Activated CD4-positive, alpha-beta T cell treated with anti-CD3 and anti-CD28 coated beads for 36 hours (primary cell): ENCODE measurements at regions not wholly inside any gene's neighbourhood (a gene's known extent, or its start where the extent isn't known, plus 50 kb on each side); places are given as distances from the start of the nearest gene placed in this dataset.

Experiments
- ATAC-seq: fragments of 200-7000 bp; cut with Tn5 transposase; one replicate; pipeline ENCODE4 v1.10.0; 2021; ENCODE audit warnings: mild to moderate bottlenecking, moderate library complexity
- CTCF ChIA-PET: fragments of 350-600 bp; sonication (Branson Sonifier 250); formaldehyde crosslinking; loops from one replicate; lab custom pipeline; 2021; ENCODE audit warnings: antibody characterized with exemption; lab: Charles Lee
- POLR2A ChIA-PET: fragments of 350-600 bp; sonication (Branson Sonifier 250); formaldehyde crosslinking; loops from one replicate; lab custom pipeline; 2021; ENCODE audit warnings: antibody characterized with exemption, inconsistent platforms; lab: Charles Lee
- DNase-seq: peaks from one replicate; pipeline ENCODE4 v3.0.0-alpha.2; 2020
- H3K27ac Mint-ChIP-seq: one replicate; pipeline ENCODE4 v1.8.0; 2021; ENCODE audit warnings: mixed read lengths
- H3K27me3 Mint-ChIP-seq: one replicate; pipeline ENCODE4 v1.8.0; 2021; ENCODE audit warnings: mixed read lengths
- H3K36me3 Mint-ChIP-seq: one replicate; pipeline ENCODE4 v1.8.0; 2021; ENCODE audit warnings: low read depth, mixed read lengths
- H3K4me1 Mint-ChIP-seq: one replicate; pipeline ENCODE4 v1.8.0; 2021; ENCODE audit warnings: mixed read lengths
- H3K4me3 Mint-ChIP-seq: one replicate; pipeline ENCODE4 v1.8.0; 2021; ENCODE audit warnings: mild to moderate bottlenecking, moderate library complexity, mixed read lengths
- H3K9me3 Mint-ChIP-seq: one replicate; pipeline ENCODE4 v1.8.0; 2021; ENCODE audit warnings: low read depth, mixed read lengths
- intact Hi-C, 2 experiments: fragments of 100-400 bp; cut with DNase I in 1 of 2; cut with micrococcal nuclease in 1 of 2; formaldehyde crosslinking; loops; one replicate each; pipeline versions ENCODE4 v1.14.2 to v1.15.1; 2022 to 2024; cut with DNase I, micrococcal nuclease

DNA sequence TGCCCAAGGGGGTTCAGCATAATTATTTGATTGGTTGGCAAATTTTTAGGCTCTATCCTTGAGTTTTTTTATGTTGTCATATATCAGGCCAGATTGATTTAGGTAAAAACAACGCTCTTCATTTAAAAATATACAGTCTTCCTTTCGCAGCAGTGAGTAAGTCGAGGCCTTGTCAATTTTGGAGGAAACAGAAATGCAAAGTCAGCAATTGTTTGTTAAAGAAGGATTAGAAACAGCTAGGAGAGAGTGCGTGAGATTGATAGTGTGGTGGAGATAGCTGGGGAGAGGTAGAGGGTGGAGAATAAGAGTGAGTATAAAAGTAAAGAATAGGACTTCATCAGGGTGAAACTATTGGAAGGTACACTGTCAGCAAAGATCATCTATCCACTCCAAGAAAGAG, 830.8 kb downstream of the LUZP2 start:
- ATAC-seq (no peak), DNase-seq (no peak)
- ChIA-PET CTCF (no interaction called here), POLR2A (no interaction called here)
- peaks cover 2% of the 10 kb centered on the region for H3K9me3 Mint-ChIP-seq
- no peak overlapping the region for H3K27ac Mint-ChIP-seq
- H3K27me3 Mint-ChIP-seq: no peaks in the 10 kb centered on the region
- no peak overlapping the region for H3K4me3 Mint-ChIP-seq
- H3K36me3 Mint-ChIP-seq: no peaks in the 10 kb centered on the region
- intact Hi-C loops: no loop called here
- no peaks in the 10 kb centered on the region for H3K4me1 Mint-ChIP-seq

DNA sequence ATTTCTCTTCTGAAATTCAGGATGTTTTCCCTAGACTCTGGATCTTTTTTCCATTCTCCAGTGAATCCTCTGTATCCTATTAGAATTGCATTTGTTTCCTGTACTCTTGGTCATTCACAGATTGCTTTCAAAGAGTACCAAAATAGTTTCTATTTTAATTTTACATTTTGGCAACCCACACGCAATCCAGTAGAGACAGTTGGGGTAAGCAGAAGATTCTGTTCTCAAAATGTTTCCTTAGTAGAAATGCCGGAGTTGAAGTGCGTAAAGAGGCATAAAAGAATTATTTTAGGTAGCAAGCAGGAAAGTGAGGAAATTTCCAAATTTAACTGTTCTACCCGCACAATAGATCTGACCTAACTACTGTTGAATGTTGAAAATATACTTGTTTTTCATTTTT, 842.4 kb downstream of the LUZP2 start:
- Mint-ChIP-seq H3K27me3 (no peaks in the 10 kb centered on the region), H3K36me3 (no peaks in the 10 kb centered on the region), H3K4me3 (no peak overlapping the region), H3K27ac (no peak overlapping the region), H3K9me3 (peaks cover 4% of the 10 kb centered on the region), H3K4me1 (no peaks in the 10 kb centered on the region)
- ChIA-PET POLR2A (no interaction called here), CTCF (no interaction called here)
- no peak for DNase-seq
- intact Hi-C loops: no loop called here
- no peak for ATAC-seq

DNA sequence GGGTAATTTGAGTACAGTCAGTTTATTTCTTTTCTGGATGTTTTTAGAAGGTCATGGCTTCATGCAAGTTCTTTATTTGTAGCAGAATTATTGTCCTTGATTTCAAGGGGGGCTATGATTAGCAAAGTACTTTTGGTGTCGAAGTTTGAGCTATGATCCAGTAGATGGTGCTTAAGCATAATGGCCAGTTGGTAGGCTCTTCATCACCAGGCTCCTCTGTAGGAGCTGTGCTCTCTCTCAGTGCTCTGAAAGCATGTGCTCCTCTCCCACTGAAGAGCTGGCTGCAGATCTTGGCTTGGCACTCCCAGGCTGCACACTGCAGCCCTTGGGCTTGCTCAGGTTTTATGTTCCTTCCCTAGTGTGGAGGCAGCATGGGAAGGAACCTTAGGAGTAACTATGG, 852.7 kb downstream of the LUZP2 start:
- Mint-ChIP-seq H3K4me1 (no peaks in the 10 kb centered on the region), H3K9me3 (peaks cover 8% of the 10 kb centered on the region), H3K27ac (no peak overlapping the region), H3K36me3 (no peaks in the 10 kb centered on the region), H3K27me3 (no peaks in the 10 kb centered on the region), H3K4me3 (no peak overlapping the region)
- ChIA-PET POLR2A (no interaction called here), CTCF (interaction anchor here (0.7 kb wide), 1 partner anchor 8 kb away, joined by 3 read pairs; no protein-coding TSS in a partner anchor)
- intact Hi-C loops: no loop called here
- ATAC-seq (no peak), DNase-seq (no peak)

DNA sequence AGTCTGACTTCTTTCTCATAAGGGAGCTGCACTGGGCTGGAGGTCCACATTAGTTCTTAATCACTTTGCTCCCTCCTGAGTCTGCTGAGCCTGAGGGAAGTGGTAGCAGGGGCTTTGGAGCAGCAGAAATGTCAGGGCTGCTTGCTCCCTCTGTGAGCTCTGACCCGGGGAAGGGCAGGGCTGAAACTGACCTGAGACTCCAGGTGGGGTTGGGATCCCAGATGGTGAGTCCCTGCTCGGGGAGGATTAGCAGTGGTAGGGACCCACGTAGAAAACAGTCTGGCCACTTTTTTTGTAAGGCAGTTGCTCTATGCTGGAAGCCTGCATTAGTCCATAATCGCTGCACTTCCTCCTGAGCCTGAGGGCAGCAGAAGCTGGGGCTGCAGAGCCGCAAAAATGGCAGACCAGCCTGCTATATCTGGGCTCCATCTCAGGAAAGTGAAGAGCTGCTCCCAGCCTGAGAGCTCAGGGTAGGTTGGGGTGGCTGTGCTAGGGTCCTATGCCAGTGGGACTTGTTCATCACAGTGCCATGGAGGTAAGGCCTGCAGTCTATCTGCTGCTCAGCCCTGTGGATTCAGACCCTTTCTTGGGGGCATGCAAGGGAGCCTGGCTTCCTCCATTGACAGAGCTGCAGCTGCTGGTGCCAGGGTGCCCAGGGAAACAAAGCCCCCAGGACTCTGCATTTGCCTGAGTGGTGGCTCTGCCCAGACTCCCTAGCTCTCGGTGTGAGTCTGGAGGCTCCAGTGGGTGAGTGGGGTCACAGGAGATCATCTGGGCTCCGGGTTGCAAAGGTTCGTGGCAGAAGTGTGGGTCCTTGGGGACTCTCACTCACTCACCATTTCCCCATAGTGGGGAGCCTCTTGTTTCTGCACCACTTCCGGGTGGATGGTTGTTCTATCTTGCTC, 854.3 kb downstream of the LUZP2 start:
- Mint-ChIP-seq H3K27ac (no peak overlapping the region), H3K36me3 (no peaks in the 10 kb centered on the region), H3K4me3 (no peak overlapping the region), H3K9me3 (peaks cover 6% of the 10 kb centered on the region), H3K27me3 (no peaks in the 10 kb centered on the region), H3K4me1 (no peaks in the 10 kb centered on the region)
- intact Hi-C loops: no loop called here
- no peak for DNase-seq
- ChIA-PET POLR2A (no interaction called here), CTCF (no interaction called here)
- no peak for ATAC-seq

DNA sequence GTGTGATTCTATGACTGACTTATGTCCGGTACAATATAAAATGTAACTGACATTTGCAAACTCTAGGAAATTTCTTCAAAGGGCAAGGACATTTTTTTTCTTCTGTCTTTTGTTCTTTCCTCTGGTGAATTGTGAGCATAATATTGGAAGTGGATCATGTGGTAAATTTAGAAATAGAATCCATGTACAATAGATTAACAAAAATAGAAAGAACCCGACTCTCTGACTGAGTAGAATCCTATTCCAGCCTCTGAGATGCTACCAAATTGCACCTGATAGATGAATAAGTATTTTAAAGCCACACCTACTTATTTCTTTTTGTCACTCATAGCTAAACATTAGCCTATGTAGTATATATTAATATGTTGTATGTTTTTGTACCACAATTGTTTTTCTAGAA, 860.3 kb downstream of the LUZP2 start:
- Mint-ChIP-seq H3K9me3 (peaks cover 2% of the 10 kb centered on the region), H3K4me3 (no peak overlapping the region), H3K4me1 (no peaks in the 10 kb centered on the region), H3K27ac (no peak overlapping the region), H3K27me3 (no peaks in the 10 kb centered on the region), H3K36me3 (no peaks in the 10 kb centered on the region)
- intact Hi-C loops: no loop called here
- ATAC-seq (no peak), DNase-seq (no peak)
- ChIA-PET CTCF (interaction anchor here (0.6 kb wide), 1 partner anchor 8 kb away, joined by 3 read pairs; no protein-coding TSS in a partner anchor), POLR2A (no interaction called here)

DNA sequence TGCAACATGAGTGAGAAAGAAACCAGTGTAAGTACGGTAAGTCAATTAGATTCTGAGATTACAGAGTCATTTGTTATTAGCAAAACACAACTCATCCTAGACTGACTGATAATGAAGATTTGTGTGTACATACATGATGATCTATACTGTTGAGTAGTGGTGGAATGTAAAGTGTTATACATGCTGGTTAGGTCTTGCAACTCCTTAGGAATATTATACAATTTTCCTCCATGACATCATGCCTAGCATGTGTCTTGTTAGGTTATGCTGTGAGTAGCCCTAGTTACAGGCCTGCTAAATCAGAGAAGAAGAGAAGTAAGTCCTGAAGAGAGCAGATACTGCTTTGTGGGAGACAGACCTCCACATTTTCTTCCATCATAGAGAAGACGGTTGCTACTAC, 880.6 kb downstream of the LUZP2 start:
- no peaks in the 10 kb centered on the region for H3K4me1 Mint-ChIP-seq
- no peaks in the 10 kb centered on the region for H3K27me3 Mint-ChIP-seq
- ATAC-seq (no peak), DNase-seq (no peak)
- no peak overlapping the region for H3K27ac Mint-ChIP-seq
- intact Hi-C loops: no loop called here
- no peak overlapping the region for H3K4me3 Mint-ChIP-seq
- POLR2A ChIA-PET: no interaction called here
- H3K36me3 Mint-ChIP-seq: no peaks in the 10 kb centered on the region
- CTCF ChIA-PET: no interaction called here
- H3K9me3 Mint-ChIP-seq: peaks cover 20% of the 10 kb centered on the region

DNA sequence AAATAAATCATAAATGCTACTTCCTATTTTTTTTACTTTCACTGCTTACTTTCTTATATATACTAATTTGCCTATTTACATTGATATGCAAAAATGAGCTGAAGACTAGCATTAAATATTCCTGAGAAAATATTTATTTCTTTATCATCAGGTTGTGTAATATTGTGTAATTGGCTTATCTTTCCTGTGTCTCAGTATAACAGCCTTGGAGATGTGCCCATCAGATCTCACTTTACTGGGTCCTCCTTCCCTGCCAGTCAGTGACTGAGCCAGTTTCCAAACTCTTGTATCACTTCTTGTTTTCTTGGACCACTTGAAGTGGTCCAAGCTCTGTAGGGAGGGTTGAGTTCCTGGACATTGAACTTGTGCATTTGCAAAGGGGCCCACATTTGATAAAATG, 900.0 kb downstream of the LUZP2 start:
- ATAC-seq (no peak), DNase-seq (no peak)
- Mint-ChIP-seq H3K4me1 (no peaks in the 10 kb centered on the region), H3K27me3 (no peaks in the 10 kb centered on the region), H3K9me3 (peaks cover 8% of the 10 kb centered on the region), H3K27ac (no peak overlapping the region), H3K4me3 (no peak overlapping the region), H3K36me3 (no peaks in the 10 kb centered on the region)
- CTCF ChIA-PET: no interaction called here
- intact Hi-C loops: no loop called here
- POLR2A ChIA-PET: no interaction called here

DNA sequence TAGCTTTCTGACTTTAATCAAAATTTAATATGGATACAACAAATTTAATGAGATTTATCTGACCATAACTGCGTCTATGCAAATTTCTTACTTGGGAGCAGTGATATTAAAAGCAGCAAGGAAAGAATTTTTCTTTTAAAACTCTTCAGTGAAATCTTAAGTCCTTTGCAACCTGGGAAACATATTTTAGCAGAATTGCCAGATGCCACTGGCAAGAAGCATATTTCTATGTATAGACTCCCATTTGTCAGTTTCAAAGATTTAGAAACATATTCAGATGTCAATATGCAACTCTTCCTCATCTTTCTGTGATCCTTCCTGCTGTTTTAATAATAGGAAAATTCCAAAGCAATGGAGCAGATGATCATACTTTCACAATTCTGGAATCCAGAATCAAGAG, 911.3 kb downstream of the LUZP2 start:
- intact Hi-C loops: no loop called here
- Mint-ChIP-seq H3K27ac (no peak overlapping the region), H3K4me3 (no peak overlapping the region), H3K9me3 (peaks cover 7% of the 10 kb centered on the region), H3K36me3 (no peaks in the 10 kb centered on the region), H3K4me1 (no peaks in the 10 kb centered on the region), H3K27me3 (no peaks in the 10 kb centered on the region)
- ChIA-PET POLR2A (no interaction called here), CTCF (no interaction called here)
- DNase-seq (no peak), ATAC-seq (no peak)

DNA sequence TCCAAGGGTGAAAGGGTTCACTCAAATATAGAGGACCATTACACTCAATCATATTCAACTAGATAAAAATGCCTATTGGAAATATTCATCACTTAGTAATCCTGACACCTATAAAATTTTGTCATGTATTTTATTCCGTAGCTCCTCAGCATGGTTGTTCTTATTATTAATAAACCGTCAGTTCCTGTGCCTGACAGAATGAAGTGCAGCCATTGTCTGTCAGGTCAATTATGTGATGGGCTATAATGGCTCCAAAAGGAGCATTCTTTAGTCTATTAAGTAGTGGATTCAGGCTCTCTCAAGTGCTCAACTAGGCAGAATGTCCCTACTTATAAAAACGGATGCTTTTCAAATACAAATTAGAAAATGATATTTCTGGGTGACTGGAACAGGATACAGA, 916.1 kb upstream of the ANO3 start:
- peaks cover 5% of the 10 kb centered on the region for H3K9me3 Mint-ChIP-seq
- POLR2A ChIA-PET: no interaction called here
- no peak overlapping the region for H3K27ac Mint-ChIP-seq

DNA sequence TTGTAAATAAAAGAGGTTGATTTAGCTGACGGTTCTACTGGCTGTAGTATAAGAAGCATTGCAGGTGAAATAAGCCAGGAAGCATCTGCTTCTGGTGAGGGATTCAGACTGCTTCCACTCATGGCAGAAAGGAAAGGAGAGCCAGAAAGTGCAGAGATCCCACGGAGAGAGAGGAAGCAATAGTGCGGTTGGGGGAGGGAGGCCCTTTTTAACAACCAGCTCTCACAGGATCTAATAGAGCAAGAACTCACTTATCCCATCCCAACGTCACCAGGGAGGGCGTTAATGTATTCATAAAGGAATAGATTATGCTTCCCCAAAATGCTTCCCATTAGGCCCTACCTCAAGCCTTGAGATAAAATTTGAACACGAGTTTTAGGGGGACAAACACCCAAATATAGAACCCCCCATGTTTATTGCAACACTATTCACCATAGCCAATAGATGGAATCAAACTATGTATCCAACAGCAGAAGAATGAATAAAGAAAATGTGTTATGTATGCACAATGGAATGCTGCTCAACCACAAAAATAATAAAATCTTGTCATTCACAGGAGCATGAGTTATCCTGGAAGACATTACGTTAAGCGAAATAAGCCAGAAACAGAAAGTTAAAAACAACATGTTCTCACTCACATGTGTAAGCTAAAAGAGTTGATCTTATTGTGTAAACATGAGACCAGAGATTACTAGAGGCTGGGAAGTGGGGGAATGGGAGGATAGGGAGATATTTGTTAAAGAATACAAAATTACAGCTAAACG, 908.3 kb upstream of the ANO3 start:
- POLR2A ChIA-PET: no interaction called here
- Mint-ChIP-seq H3K27ac (no peak overlapping the region), H3K9me3 (peaks cover 7% of the 10 kb centered on the region)

More for the DNA sequence above, 916.1 kb upstream of the ANO3 start:
- no peaks in the 10 kb centered on the region for H3K4me1 Mint-ChIP-seq
- intact Hi-C loops: no loop called here
- ATAC-seq: no peak
- CTCF ChIA-PET: no interaction called here
- no peaks in the 10 kb centered on the region for H3K36me3 Mint-ChIP-seq
- no peak overlapping the region for H3K4me3 Mint-ChIP-seq
- H3K27me3 Mint-ChIP-seq: no peaks in the 10 kb centered on the region
- DNase-seq: no peak

DNA sequence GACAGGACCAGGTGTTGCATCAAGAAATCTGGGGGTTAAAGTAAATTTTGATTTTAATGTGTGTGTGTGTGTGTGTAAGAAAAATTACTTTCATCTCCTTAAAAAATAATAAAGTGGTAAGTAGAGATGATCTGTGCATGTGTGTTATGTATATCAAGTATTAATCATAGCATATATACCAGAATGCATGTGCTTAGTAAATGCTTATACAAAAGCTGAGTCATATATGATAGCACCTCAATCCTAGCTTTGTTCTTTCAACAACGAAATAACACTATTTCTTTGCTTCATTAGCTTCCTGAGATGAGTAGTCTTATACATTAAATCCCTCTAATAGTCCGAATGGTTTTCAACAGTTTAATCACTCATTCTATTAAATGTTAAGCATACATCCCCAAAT, 899.6 kb upstream of the ANO3 start:
- Mint-ChIP-seq H3K36me3 (no peaks in the 10 kb centered on the region), H3K27me3 (no peaks in the 10 kb centered on the region), H3K9me3 (peaks cover 4% of the 10 kb centered on the region), H3K4me3 (no peak overlapping the region), H3K4me1 (no peaks in the 10 kb centered on the region), H3K27ac (no peak overlapping the region)
- ChIA-PET POLR2A (no interaction called here), CTCF (no interaction called here)
- DNase-seq (no peak), ATAC-seq (no peak)
- intact Hi-C loops: no loop called here

More for the DNA sequence above, 908.3 kb upstream of the ANO3 start:
- DNase-seq: no peak
- ATAC-seq: no peak
- CTCF ChIA-PET: no interaction called here
- Mint-ChIP-seq H3K27me3 (no peaks in the 10 kb centered on the region), H3K36me3 (no peaks in the 10 kb centered on the region), H3K4me3 (no peak overlapping the region), H3K4me1 (no peaks in the 10 kb centered on the region)
- intact Hi-C loops: no loop called here

DNA sequence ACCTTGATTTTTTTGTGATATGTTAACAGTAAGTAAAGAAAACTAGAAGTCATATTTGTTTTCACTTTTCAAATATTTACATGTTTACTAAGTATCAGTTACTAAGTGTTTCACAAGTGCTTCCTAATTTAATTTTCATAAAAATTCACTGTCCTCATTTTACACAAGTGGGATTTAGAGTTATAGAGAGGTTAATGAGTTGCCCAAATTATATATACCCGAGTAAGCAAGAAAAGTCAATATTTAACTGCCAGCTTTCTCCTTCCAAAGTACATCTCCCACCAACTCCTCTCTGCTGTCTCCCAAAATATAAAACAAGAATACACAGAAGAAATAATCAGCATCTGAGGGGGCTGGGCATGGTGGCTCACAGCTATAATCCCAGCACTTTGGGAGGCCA, 896.7 kb upstream of the ANO3 start:
- no peak overlapping the region for H3K27ac Mint-ChIP-seq
- H3K4me3 Mint-ChIP-seq: no peak overlapping the region
- H3K4me1 Mint-ChIP-seq: no peaks in the 10 kb centered on the region
- peaks cover 7% of the 10 kb centered on the region for H3K9me3 Mint-ChIP-seq
- intact Hi-C loops: no loop called here
- ChIA-PET POLR2A (no interaction called here), CTCF (no interaction called here)
- no peak for DNase-seq
- ATAC-seq: no peak
- H3K36me3 Mint-ChIP-seq: no peaks in the 10 kb centered on the region
- H3K27me3 Mint-ChIP-seq: no peaks in the 10 kb centered on the region
